ENCODE measurements at regions not wholly inside any gene's neighbourhood (a gene's known extent, or its start where the extent isn't known, plus 50 kb on each side); places are given as distances from the start of the nearest gene placed in this dataset.
"Not testable (repeated sequence)": the region's sequence is repeated elsewhere in the genome, so short reads cannot be mapped to it uniquely, and the experiment has no call there.

- H3K4me3 ChIP-seq; H3K27ac ChIP-seq; ATAC-seq (replicated peaks in 6 of 8); in situ Hi-C loops (cut with MboI; ENCODE audit: low pct_unique_long_range_greater_than_20kb in 2 of 9, low sequenced_read_pairs in 9 of 9, unreplicated experiment in 9 of 9): not testable (repeated sequence)
- H3K4me1 ChIP-seq (replicated peaks in 1 of 2), result peaks cover 35 to 55% of the 10 kb centered on the region in 2 donors
- 79 to 100% (median 97%) methylated on average over 1 to 3 of the region's 3 CpGs for WGBS, 10 experiments
Observed at GRCh38 chr6:21282360-21282759, 311.2 kb upstream of the SOX4 start.

- Histone ChIP-seq H3K4me1 (replicated peaks in 1 of 2) (peaks cover 23 to 40% of the 10 kb centered on the region in 2 donors), H3K4me3 (no peak overlapping the region), H3K27ac (peak overlapping the region; percentile 11 to 22)
- in situ Hi-C loops (cut with MboI; ENCODE audit: low pct_unique_long_range_greater_than_20kb in 2 of 9, low sequenced_read_pairs in 9 of 9, unreplicated experiment in 9 of 9), result no loop called here
- WGBS, 10 experiments, result 0 to 89% (median 29%) methylated on average over 1 to 3 of the region's 3 CpGs; no CpG with 5 or more reads in 2 of the 10 experiments
- peak in 4 of 8 experiments; percentile 8 to 40 (median 24) for ATAC-seq (replicated peaks in 6 of 8)
Observed at GRCh38 chr6:21284166-21284565, 309.4 kb upstream of the SOX4 start.

- Histone ChIP-seq H3K27ac (peak overlapping the region; percentile 11 to 22), H3K4me3 (no peak overlapping the region), H3K4me1 (replicated peaks in 1 of 2) (peaks cover 23 to 40% of the 10 kb centered on the region in 2 donors)
- 0 to 90% (median 12%) methylated on average over 1 to 6 of the region's 7 CpGs for whole genome bisulfite sequencing, 10 experiments
- in situ Hi-C loops (cut with MboI; ENCODE audit: low pct_unique_long_range_greater_than_20kb in 2 of 9, low sequenced_read_pairs in 9 of 9, unreplicated experiment in 9 of 9), result no loop called here
- peak in 5 of 8 experiments; percentile 45 to 72 (median 56) for ATAC-seq (replicated peaks in 6 of 8)
Observed at GRCh38 chr6:21284706-21285105, 308.8 kb upstream of the SOX4 start.

GRCh38 chr6:21294144-21294543, 299.4 kb upstream of the SOX4 start:
- Histone ChIP-seq H3K4me3 (no peak overlapping the region), H3K27ac (no peak overlapping the region), H3K4me1 (replicated peaks in 1 of 2) (no peaks in the 10 kb centered on the region)
- no peak for ATAC-seq (replicated peaks in 6 of 8)
- in situ Hi-C loops (cut with MboI; ENCODE audit: low pct_unique_long_range_greater_than_20kb in 2 of 9, low sequenced_read_pairs in 9 of 9, unreplicated experiment in 9 of 9), result no loop called here
- WGBS, 10 experiments, result 65 to 100% (median 91%) methylated on average over 1 to 8 of the region's 8 CpGs; no CpG with 5 or more reads in 1 of the 10 experiments

- WGBS, 10 experiments, result 12 to 100% (median 92%) methylated on average over 1 to 6 of the region's 6 CpGs
- in situ Hi-C loops (cut with MboI; ENCODE audit: low pct_unique_long_range_greater_than_20kb in 2 of 9, low sequenced_read_pairs in 9 of 9, unreplicated experiment in 9 of 9), result no loop called here
Observed at GRCh38 chr6:21295506-21296240, 297.9 kb upstream of the SOX4 start.

GRCh38 chr6:21297665-21298064, 295.9 kb upstream of the SOX4 start:
- H3K4me3 ChIP-seq, result no peak overlapping the region
- H3K4me1 ChIP-seq (replicated peaks in 1 of 2), result no peaks in the 10 kb centered on the region
- 68 to 100% (median 86%) methylated on average over 1 to 3 of the region's 3 CpGs; no CpG with 5 or more reads in 1 of the 10 experiments for WGBS, 10 experiments
- in situ Hi-C loops (cut with MboI; ENCODE audit: low pct_unique_long_range_greater_than_20kb in 2 of 9, low sequenced_read_pairs in 9 of 9, unreplicated experiment in 9 of 9), result no loop called here
- H3K27ac ChIP-seq, result no peak overlapping the region
- ATAC-seq (replicated peaks in 6 of 8), result no peak

More at GRCh38 chr6:21295506-21296240, 297.9 kb upstream of the SOX4 start:
- peak in 2 of 8 experiments; percentile 67 to 84 for ATAC-seq (replicated peaks in 6 of 8)
- no peak overlapping the region for H3K4me3 ChIP-seq
- H3K4me1 ChIP-seq (replicated peaks in 1 of 2), result no peaks in the 10 kb centered on the region
- no peak overlapping the region for H3K27ac ChIP-seq

GRCh38 chr6:21299216-21299615, 294.3 kb upstream of the SOX4 start:
- Histone ChIP-seq H3K27ac (no peak overlapping the region), H3K4me1 (replicated peaks in 1 of 2) (no peaks in the 10 kb centered on the region), H3K4me3 (no peak overlapping the region)
- no peak for ATAC-seq (replicated peaks in 6 of 8)
- in situ Hi-C loops (cut with MboI; ENCODE audit: low pct_unique_long_range_greater_than_20kb in 2 of 9, low sequenced_read_pairs in 9 of 9, unreplicated experiment in 9 of 9), result no loop called here
- WGBS, 10 experiments, result 36 to 95% (median 86%) methylated on average over 2 of the region's 2 CpGs; no CpG with 5 or more reads in 2 of the 10 experiments

- WGBS, 10 experiments, result 46 to 100% (median 91%) methylated on average over 2 to 3 of the region's 3 CpGs
- Histone ChIP-seq H3K4me1 (replicated peaks in 1 of 2) (no peaks in the 10 kb centered on the region), H3K27ac (no peak overlapping the region), H3K4me3 (no peak overlapping the region)
- no peak for ATAC-seq (replicated peaks in 6 of 8)
- in situ Hi-C loops (cut with MboI; ENCODE audit: low pct_unique_long_range_greater_than_20kb in 2 of 9, low sequenced_read_pairs in 9 of 9, unreplicated experiment in 9 of 9), result no loop called here
Observed at GRCh38 chr6:21300439-21300838, 293.1 kb upstream of the SOX4 start.

- 0 to 100% (median 84%) methylated on average over 1 to 2 of the region's 2 CpGs; no CpG with 5 or more reads in 2 of the 10 experiments for WGBS, 10 experiments
- Histone ChIP-seq H3K4me3 (no peak overlapping the region), H3K27ac (no peak overlapping the region), H3K4me1 (replicated peaks in 1 of 2) (peaks cover 8 to 18% of the 10 kb centered on the region in 2 donors)
- peak in 6 of 8 experiments; percentile 35 to 83 (median 62) for ATAC-seq (replicated peaks in 6 of 8)
- in situ Hi-C loops (cut with MboI; ENCODE audit: low pct_unique_long_range_greater_than_20kb in 2 of 9, low sequenced_read_pairs in 9 of 9, unreplicated experiment in 9 of 9), result no loop called here
Observed at GRCh38 chr6:21305893-21306332, 287.6 kb upstream of the SOX4 start.

- Histone ChIP-seq H3K27ac (no peak overlapping the region), H3K4me3 (no peak overlapping the region), H3K4me1 (replicated peaks in 1 of 2) (peaks cover 11 to 24% of the 10 kb centered on the region in 2 donors)
- in situ Hi-C loops (cut with MboI; ENCODE audit: low pct_unique_long_range_greater_than_20kb in 2 of 9, low sequenced_read_pairs in 9 of 9, unreplicated experiment in 9 of 9), result no loop called here
- WGBS, 10 experiments, result 0 to 100% (median 78%) methylated on average over 1 to 4 of the region's 4 CpGs; no CpG with 5 or more reads in 2 of the 10 experiments
- ATAC-seq (replicated peaks in 6 of 8), result no peak
Observed at GRCh38 chr6:21306546-21306945, 287.0 kb upstream of the SOX4 start.

GRCh38 chr6:21309807-21310221, 283.7 kb upstream of the SOX4 start:
- H3K27ac ChIP-seq, result peak overlapping the region; percentile 9 to 79
- H3K4me1 ChIP-seq (replicated peaks in 1 of 2), result peaks cover 11 to 26% of the 10 kb centered on the region in 2 donors
- 0 to 43% (median 13%) methylated on average over 4 to 11 of the region's 11 CpGs; no CpG with 5 or more reads in 2 of the 10 experiments for WGBS, 10 experiments
- H3K4me3 ChIP-seq, result peak overlapping the region; percentile 11 to 20 (median 15)
- in situ Hi-C loops (cut with MboI; ENCODE audit: low pct_unique_long_range_greater_than_20kb in 2 of 9, low sequenced_read_pairs in 9 of 9, unreplicated experiment in 9 of 9), result no loop called here
- ATAC-seq (replicated peaks in 6 of 8), result peak in 5 of 8 experiments; percentile 78 to 96 (median 93)

GRCh38 chr6:21310568-21311140, 282.9 kb upstream of the SOX4 start:
- in situ Hi-C loops (cut with MboI; ENCODE audit: low pct_unique_long_range_greater_than_20kb in 2 of 9, low sequenced_read_pairs in 9 of 9, unreplicated experiment in 9 of 9), result no loop called here
- WGBS, 10 experiments, result 50 to 85% (median 79%) methylated on average over 5 to 13 of the region's 13 CpGs; no CpG with 5 or more reads in 2 of the 10 experiments
- H3K27ac ChIP-seq, result peak overlapping the region; percentile 9 to 79
- peak in 1 of 8 experiments; percentile 5 for ATAC-seq (replicated peaks in 6 of 8)
- H3K4me1 ChIP-seq (replicated peaks in 1 of 2), result peaks cover 11 to 26% of the 10 kb centered on the region in 2 donors
- H3K4me3 ChIP-seq, result no peak overlapping the region

GRCh38 chr6:21312118-21312517, 281.4 kb upstream of the SOX4 start:
- in situ Hi-C loops (cut with MboI; ENCODE audit: low pct_unique_long_range_greater_than_20kb in 2 of 9, low sequenced_read_pairs in 9 of 9, unreplicated experiment in 9 of 9), result no loop called here
- ATAC-seq (replicated peaks in 6 of 8), result no peak
- peaks cover 11 to 26% of the 10 kb centered on the region in 2 donors for H3K4me1 ChIP-seq (replicated peaks in 1 of 2)
- H3K27ac ChIP-seq, result no peak overlapping the region
- WGBS, 10 experiments, result 80 to 100% (median 100%) methylated on average over 1 to 3 of the region's 4 CpGs; no CpG with 5 or more reads in 4 of the 10 experiments
- no peak overlapping the region for H3K4me3 ChIP-seq
